H1 (cell line): ENCODE measurements at regions not wholly inside any gene's neighbourhood (a gene's known extent, or its start where the extent isn't known, plus 50 kb on each side); places are given as distances from the start of the nearest gene placed in this dataset.

Experiments
- ATF3 ChIP-seq: IDR thresholded peaks from 2 replicates; pipeline ENCODE4 v1.6.1; 2011; ENCODE audit warnings: low read depth, mild to moderate bottlenecking, low read length; ENCODE audit not compliant: insufficient read depth
- BRCA1 ChIP-seq: IDR thresholded peaks from 2 replicates; pipeline ENCODE4 v1.6.1; 2012; ENCODE audit warnings: low read depth, low read length, improper control_type of control experiment
- CHD1 ChIP-seq: IDR thresholded peaks from 2 replicates; pipeline ENCODE4 v1.6.1; 2012; ENCODE audit warnings: low read depth, low read length, improper control_type of control experiment
- MAFK ChIP-seq: IDR thresholded peaks from 2 replicates; pipeline ENCODE4 v1.6.1; 2012; ENCODE audit warnings: low read depth, mild to moderate bottlenecking, improper control_type of control experiment, low read length
- SIN3A ChIP-seq, 2 experiments: IDR thresholded peaks in 1 of 2; conservative IDR thresholded peaks in 1 of 2; 2 replicates each; pipeline ENCODE4 v1.6.1; 2011 to 2012; ENCODE audit warnings: low read length in 2 of 2, improper control_type of control experiment in 1 of 2, low read depth in 1 of 2, mild to moderate bottlenecking in 1 of 2
- ZNF274 ChIP-seq: IDR thresholded peaks from 2 replicates; pipeline ENCODE4 v1.7.0; 2012; ENCODE audit warnings: low read length, borderline replicate concordance; ENCODE audit errors: extremely low read depth
- TF ChIP-seq, protein P1 (sequence below): IDR thresholded peaks from 2 replicates; pipeline ENCODE4 v1.6.1; 2012; ENCODE audit warnings: inconsistent platforms

DNA sequence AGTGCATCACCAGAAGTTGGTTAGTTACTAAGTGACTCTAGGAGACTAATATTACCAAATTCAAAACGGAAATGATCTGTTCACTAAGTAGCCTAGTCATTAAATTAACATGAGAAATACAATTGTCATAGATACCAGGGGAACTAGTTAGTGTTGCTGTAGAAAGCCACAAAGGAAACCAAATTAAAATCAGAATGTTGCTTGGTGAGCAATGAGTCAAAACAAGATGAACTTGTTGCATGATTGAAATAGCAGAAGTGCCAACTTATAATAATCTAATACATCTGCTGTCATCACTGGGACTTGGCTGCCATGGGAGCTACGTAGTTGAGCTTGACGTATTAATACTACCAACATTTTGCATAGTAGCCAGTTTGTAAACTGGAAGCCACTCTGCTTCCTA lies 458.1 kb downstream of the DIPK2A start (continued):
- TF ChIP-seq SIN3A (conservative IDR thresholded peaks at IDR 0.05 in 1 of 2, IDR thresholded peaks at IDR 0.05 in 1 of 2; ENCODE audit: low read depth in 1 of 2, low read length in 2 of 2) (no peak), BRCA1 (no peak), ATF3 (no peak), CHD1 (no peak), ZNF274 (no peak), MAFK (no peak)
- TF ChIP-seq, protein P1, sequence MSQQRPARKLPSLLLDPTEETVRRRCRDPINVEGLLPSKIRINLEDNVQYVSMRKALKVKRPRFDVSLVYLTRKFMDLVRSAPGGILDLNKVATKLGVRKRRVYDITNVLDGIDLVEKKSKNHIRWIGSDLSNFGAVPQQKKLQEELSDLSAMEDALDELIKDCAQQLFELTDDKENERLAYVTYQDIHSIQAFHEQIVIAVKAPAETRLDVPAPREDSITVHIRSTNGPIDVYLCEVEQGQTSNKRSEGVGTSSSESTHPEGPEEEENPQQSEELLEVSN = no peak
